B cell (primary cell): ENCODE measurements at regions not wholly inside any gene's neighbourhood (a gene's known extent, or its start where the extent isn't known, plus 50 kb on each side); places are given as distances from the start of the nearest gene placed in this dataset.

Experiments
- CTCF ChIP-seq: fragments of 200-600 bp; IDR thresholded peaks from one replicate; pipeline ENCODE4 v1.8.0; 2022; ENCODE audit warnings: antibody characterized with exemption, mild to moderate bottlenecking
- EZH2 ChIP-seq: IDR thresholded peaks from 2 replicates; pipeline ENCODE4 v1.6.1; 2012; ENCODE audit warnings: borderline replicate concordance, low read depth, mild to moderate bottlenecking, moderate library complexity, low read length; ENCODE audit not compliant: insufficient read depth, poor library complexity, severe bottlenecking

- no peak for TF ChIP-seq CTCF
- no peak for TF ChIP-seq EZH2
These were observed 210.3 kb upstream of the TSHZ3 start for GRCh38 chr19:31559494-31559893.
